ENCODE measurements at regions not wholly inside any gene's neighbourhood (a gene's known extent, or its start where the extent isn't known, plus 50 kb on each side); places are given as distances from the start of the nearest gene placed in this dataset.
"Not testable (repeated sequence)": the region's sequence is repeated elsewhere in the genome, so short reads cannot be mapped to it uniquely, and the experiment has no call there.

DNA sequence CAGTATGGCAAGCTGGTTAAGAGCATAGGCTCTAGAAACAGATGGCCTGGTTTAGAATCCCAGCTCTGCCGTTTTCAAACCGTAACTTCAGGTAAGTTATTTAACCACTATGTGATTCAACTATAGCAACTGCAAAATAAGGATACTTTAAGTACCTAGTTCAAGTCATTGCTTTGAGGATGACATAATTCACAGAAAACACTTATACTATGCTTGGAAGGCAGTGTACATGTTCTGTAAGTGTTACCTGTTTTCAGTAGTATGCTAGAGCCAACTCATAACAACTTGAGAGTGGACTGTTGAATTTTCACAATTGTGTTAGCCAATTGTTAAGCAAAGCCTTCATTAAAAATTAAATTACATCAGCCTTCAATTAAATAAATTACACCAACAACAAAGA, 134.8 kb upstream of the BEND6 start:
- DNase-seq (ENCODE audit: extremely low spot score, unreplicated experiment) = no peak
- H3K27me3 Mint-ChIP-seq = no peaks in the 10 kb centered on the region
- H3K36me3 Mint-ChIP-seq = no peaks in the 10 kb centered on the region
- H3K4me1 Mint-ChIP-seq (ENCODE audit: unreplicated experiment) = peaks cover 22% of the 10 kb centered on the region
- H3K4me3 Mint-ChIP-seq = no peak overlapping the region
- no peak overlapping the region for H3K27ac Mint-ChIP-seq
- TF ChIP-seq CTCF (conservative IDR thresholded peaks at IDR 0.05) = no peak
- no peaks in the 10 kb centered on the region for H3K9me3 Mint-ChIP-seq

GRCh38 chr6:56819604-56820003, 135.3 kb upstream of the BEND6 start:
- no peaks in the 10 kb centered on the region for H3K36me3 Mint-ChIP-seq
- peaks cover 27% of the 10 kb centered on the region for H3K4me1 Mint-ChIP-seq (ENCODE audit: unreplicated experiment)
- DNase-seq (ENCODE audit: extremely low spot score, unreplicated experiment) = no peak
- no peaks in the 10 kb centered on the region for H3K9me3 Mint-ChIP-seq
- TF ChIP-seq CTCF (conservative IDR thresholded peaks at IDR 0.05) = no peak
- H3K4me3 Mint-ChIP-seq = no peak overlapping the region
- H3K27me3 Mint-ChIP-seq = no peaks in the 10 kb centered on the region
- no peak overlapping the region for H3K27ac Mint-ChIP-seq

- Mint-ChIP-seq H3K4me1 (ENCODE audit: unreplicated experiment) (peaks cover 29% of the 10 kb centered on the region), H3K27me3 (no peaks in the 10 kb centered on the region), H3K4me3 (no peak overlapping the region), H3K27ac (no peak overlapping the region), H3K9me3 (no peaks in the 10 kb centered on the region), H3K36me3 (no peaks in the 10 kb centered on the region)
- DNase-seq (ENCODE audit: extremely low spot score, unreplicated experiment) = no peak
- no peak for TF ChIP-seq CTCF (conservative IDR thresholded peaks at IDR 0.05)
Measured at GRCh38 chr6:56816370-56816769, 138.5 kb upstream of the BEND6 start.

DNA sequence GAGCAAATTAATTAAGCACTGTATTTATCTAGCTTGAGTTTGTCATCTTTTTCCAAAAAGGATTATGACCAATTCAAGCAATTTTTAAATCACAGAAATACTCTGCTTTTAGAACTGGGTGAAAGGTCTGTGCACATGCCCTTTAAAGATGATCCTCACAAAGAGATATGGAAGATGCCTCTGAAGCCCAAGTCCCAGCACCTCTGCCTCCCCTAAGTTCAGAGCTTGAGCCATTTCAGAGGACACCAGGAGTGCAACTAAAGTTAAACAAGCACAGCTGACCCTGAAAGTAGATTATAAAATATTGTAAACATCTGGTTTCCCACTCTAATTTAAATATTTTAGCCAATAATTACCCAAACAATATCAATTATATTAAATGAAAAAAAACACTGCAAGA, 139.5 kb upstream of the BEND6 start:
- H3K4me3 Mint-ChIP-seq = no peak overlapping the region
- H3K27ac Mint-ChIP-seq = no peak overlapping the region
- TF ChIP-seq CTCF (conservative IDR thresholded peaks at IDR 0.05) = no peak
- peaks cover 20% of the 10 kb centered on the region for H3K4me1 Mint-ChIP-seq (ENCODE audit: unreplicated experiment)
- no peaks in the 10 kb centered on the region for H3K27me3 Mint-ChIP-seq
- H3K9me3 Mint-ChIP-seq = no peaks in the 10 kb centered on the region
- DNase-seq (ENCODE audit: extremely low spot score, unreplicated experiment) = no peak
- no peaks in the 10 kb centered on the region for H3K36me3 Mint-ChIP-seq

GRCh38 chr6:56814802-56815201, 140.1 kb upstream of the BEND6 start:
- Mint-ChIP-seq H3K36me3 (no peaks in the 10 kb centered on the region), H3K27ac (peak overlapping the region; percentile 35), H3K4me1 (ENCODE audit: unreplicated experiment) (peaks cover 19% of the 10 kb centered on the region), H3K4me3 (no peak overlapping the region), H3K27me3 (no peaks in the 10 kb centered on the region), H3K9me3 (no peaks in the 10 kb centered on the region)
- no peak for DNase-seq (ENCODE audit: extremely low spot score, unreplicated experiment)
- no peak for TF ChIP-seq CTCF (conservative IDR thresholded peaks at IDR 0.05)

GRCh38 chr6:56814308-56814707, 140.6 kb upstream of the BEND6 start:
- Mint-ChIP-seq H3K9me3 (no peaks in the 10 kb centered on the region), H3K27ac (peak overlapping the region; percentile 35), H3K27me3 (no peaks in the 10 kb centered on the region), H3K4me1 (ENCODE audit: unreplicated experiment) (peaks cover 19% of the 10 kb centered on the region), H3K36me3 (no peaks in the 10 kb centered on the region), H3K4me3 (no peak overlapping the region)
- no peak for DNase-seq (ENCODE audit: extremely low spot score, unreplicated experiment)
- no peak for TF ChIP-seq CTCF (conservative IDR thresholded peaks at IDR 0.05)

DNA sequence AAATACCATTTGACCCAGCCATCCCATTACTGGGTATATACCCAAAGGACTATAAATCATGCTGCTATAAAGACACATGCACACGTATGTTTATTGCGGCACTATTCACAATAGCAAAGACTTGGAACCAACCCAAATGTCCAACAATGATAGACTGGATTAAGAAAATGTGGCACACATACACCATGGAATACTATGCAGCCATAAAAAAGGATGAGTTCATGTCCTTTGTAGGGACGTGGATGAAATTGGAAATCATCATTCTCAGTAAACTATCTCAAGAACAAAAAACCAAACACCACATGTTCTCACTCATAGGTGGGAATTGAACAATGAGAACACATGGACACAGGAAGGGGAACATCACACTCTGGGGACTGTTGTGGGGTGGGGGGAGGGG, 142.1 kb upstream of the BEND6 start:
- not testable (repeated sequence) for H3K27me3 Mint-ChIP-seq; H3K36me3 Mint-ChIP-seq; H3K27ac Mint-ChIP-seq; H3K4me3 Mint-ChIP-seq; DNase-seq (ENCODE audit: extremely low spot score, unreplicated experiment); H3K9me3 Mint-ChIP-seq
- peaks cover 24% of the 10 kb centered on the region for H3K4me1 Mint-ChIP-seq (ENCODE audit: unreplicated experiment)
